BJ (cell line): ENCODE measurements at regions not wholly inside any gene's neighbourhood (a gene's known extent, or its start where the extent isn't known, plus 50 kb on each side); places are given as distances from the start of the nearest gene placed in this dataset.

Experiments used
- CTCF ChIA-PET: fragments of 350-600 bp; formaldehyde crosslinking; extraction: SDS; loops from one replicate; lab custom pipeline; 2021; ENCODE audit warnings: antibody characterized with exemption, inconsistent platforms; lab: Yijun Ruan, JAX
- POLR2A ChIA-PET: fragments of 300-600 bp; sonication (Branson Sonifier 250); formaldehyde crosslinking; extraction: SDS; loops from one replicate; lab custom pipeline; 2021; ENCODE audit warnings: antibody characterized with exemption; lab: Charles Lee
- DNase-seq: peaks from one replicate; pipeline ENCODE4 v3.0.0-alpha.2; 2011; ENCODE audit warnings: low read depth
- H3K27me3 ChIP-seq: 2 replicates; pipeline ENCODE4 v1.6.0; 2011; ENCODE audit warnings: low read length; ENCODE audit not compliant: control insufficient read depth, insufficient read depth
- H3K36me3 ChIP-seq: 2 replicates; pipeline ENCODE4 v1.5.1; 2011; ENCODE audit warnings: low read length; ENCODE audit not compliant: control insufficient read depth, insufficient read depth
- H3K4me3 ChIP-seq: 2 replicates; pipeline ENCODE4 v1.5.1; 2011; ENCODE audit warnings: low read depth, mild to moderate bottlenecking, control low read depth, low read length
- TF ChIP-seq, protein P1 (sequence below): IDR thresholded peaks from 2 replicates; pipeline ENCODE4 v1.5.1; 2011; ENCODE audit warnings: low read depth, mild to moderate bottlenecking, control low read depth, inconsistent platforms, low read length, moderate library complexity; ENCODE audit not compliant: insufficient read depth

- Histone ChIP-seq H3K36me3 (no peaks in the 10 kb centered on the region), H3K4me3 (no peak overlapping the region), H3K27me3 (no peaks in the 10 kb centered on the region)
- TF ChIP-seq, protein P1, sequence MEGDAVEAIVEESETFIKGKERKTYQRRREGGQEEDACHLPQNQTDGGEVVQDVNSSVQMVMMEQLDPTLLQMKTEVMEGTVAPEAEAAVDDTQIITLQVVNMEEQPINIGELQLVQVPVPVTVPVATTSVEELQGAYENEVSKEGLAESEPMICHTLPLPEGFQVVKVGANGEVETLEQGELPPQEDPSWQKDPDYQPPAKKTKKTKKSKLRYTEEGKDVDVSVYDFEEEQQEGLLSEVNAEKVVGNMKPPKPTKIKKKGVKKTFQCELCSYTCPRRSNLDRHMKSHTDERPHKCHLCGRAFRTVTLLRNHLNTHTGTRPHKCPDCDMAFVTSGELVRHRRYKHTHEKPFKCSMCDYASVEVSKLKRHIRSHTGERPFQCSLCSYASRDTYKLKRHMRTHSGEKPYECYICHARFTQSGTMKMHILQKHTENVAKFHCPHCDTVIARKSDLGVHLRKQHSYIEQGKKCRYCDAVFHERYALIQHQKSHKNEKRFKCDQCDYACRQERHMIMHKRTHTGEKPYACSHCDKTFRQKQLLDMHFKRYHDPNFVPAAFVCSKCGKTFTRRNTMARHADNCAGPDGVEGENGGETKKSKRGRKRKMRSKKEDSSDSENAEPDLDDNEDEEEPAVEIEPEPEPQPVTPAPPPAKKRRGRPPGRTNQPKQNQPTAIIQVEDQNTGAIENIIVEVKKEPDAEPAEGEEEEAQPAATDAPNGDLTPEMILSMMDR = no peak
- CTCF ChIA-PET = no interaction called here
- POLR2A ChIA-PET = no interaction called here
- no peak for DNase-seq
Observed at GRCh38 chr20:11048739-11049138, 374.9 kb upstream of the JAG1 start.

DNA sequence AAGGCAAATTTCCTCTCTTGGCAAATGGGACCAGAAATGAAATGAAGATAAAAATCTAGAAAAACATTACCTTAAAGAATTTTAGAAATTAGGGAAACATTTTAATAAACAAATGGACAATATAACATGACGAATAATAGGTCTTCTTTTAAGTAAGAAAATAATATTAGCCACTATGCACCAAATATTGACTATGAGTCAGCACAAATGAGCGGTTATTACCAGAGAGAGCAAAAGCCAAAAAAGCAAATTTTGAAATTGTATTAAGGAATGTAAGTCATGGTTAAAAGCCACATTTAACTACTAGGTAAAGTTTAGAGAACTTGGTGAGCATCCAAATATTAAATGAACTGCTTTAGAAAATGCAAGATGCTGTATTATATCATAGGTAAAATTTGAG is 376.6 kb upstream of the JAG1 start:
- CTCF ChIA-PET = interaction anchor here (0.7 to 1.7 kb wide), 2 partner anchors 24 to 155 kb away, joined by 3 read pairs; no protein-coding TSS in a partner anchor
- POLR2A ChIA-PET = no interaction called here
- TF ChIP-seq, protein P1 = no peak
- DNase-seq = no peak
- Histone ChIP-seq H3K4me3 (no peak overlapping the region), H3K36me3 (no peaks in the 10 kb centered on the region), H3K27me3 (no peaks in the 10 kb centered on the region)

DNA sequence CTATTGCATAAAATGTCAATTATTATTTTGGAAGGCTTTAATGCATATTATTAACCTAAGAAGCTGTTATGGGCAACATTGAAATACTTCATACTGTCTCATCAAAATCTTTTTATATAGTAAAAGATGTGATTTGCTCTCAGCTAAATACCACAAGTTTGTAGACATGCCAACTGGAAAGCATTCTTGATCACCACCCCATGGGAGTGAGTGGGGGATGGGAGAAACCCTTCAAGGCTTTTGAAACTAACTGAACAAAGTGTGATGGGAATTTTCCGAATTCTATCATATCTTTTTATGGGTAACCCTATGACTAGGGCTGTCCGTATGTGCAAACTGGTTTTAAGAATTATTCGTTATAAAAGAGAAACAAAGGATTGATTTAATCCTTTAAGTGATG is 377.3 kb upstream of the JAG1 start:
- no peaks in the 10 kb centered on the region for H3K27me3 ChIP-seq
- no peak overlapping the region for H3K4me3 ChIP-seq
- no peak for DNase-seq
- H3K36me3 ChIP-seq = no peaks in the 10 kb centered on the region
- TF ChIP-seq, protein P1 = no peak
- ChIA-PET POLR2A (no interaction called here), CTCF (interaction anchor here (0.7 kb wide), 1 partner anchor 23 kb away, joined by 3 read pairs; no protein-coding TSS in a partner anchor)

GRCh38 chr20:11053310-11053709 is 379.5 kb upstream of the JAG1 start:
- Histone ChIP-seq H3K27me3 (no peaks in the 10 kb centered on the region), H3K36me3 (no peaks in the 10 kb centered on the region), H3K4me3 (no peak overlapping the region)
- DNase-seq = no peak
- CTCF ChIA-PET = no interaction called here
- POLR2A ChIA-PET = no interaction called here
- TF ChIP-seq, protein P1 = no peak

DNA sequence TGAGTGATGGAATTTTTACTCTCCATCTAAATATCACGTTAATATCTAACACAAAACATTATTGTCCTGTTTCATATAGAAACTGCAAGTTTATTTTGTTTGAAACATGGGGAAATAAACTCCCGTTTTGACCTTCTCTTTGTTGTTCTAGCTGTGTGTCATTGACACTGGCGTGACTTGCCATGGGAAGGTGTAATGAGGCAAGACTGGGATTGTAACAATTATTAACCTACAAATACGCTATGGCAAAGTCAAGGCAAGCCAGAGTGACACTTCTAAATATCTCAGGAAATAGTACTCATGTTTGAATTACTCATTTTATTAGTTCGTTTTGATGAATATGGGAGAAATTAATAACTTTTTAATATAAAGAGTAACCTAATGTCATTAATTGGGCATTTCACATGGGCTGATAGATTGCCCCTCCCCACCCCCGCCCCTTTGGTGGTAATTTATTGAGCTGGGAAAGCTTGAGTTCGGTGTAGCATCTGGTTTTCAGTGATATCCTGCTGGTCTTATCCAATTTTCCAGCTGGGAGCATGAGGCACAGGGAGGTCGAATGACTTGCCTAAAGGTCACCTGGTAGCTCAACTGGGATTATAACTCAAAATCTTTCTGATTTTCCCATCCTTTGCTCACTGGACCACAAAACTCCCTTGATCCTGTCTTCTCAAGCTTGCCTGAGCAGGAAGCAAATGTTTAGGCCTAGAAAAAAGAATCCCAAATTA is 380.6 kb upstream of the JAG1 start:
- TF ChIP-seq, protein P1 = no peak
- H3K36me3 ChIP-seq = no peaks in the 10 kb centered on the region
- no peak overlapping the region for H3K4me3 ChIP-seq
- ChIA-PET CTCF (no interaction called here), POLR2A (no interaction called here)
- no peaks in the 10 kb centered on the region for H3K27me3 ChIP-seq
- no peak for DNase-seq
